H1 (cell line): ENCODE measurements at regions not wholly inside any gene's neighbourhood (a gene's known extent, or its start where the extent isn't known, plus 50 kb on each side); places are given as distances from the start of the nearest gene placed in this dataset.

Experiments
- CTCF ChIA-PET: fragments of 300-600 bp; sonication (Branson Sonifier 250); formaldehyde crosslinking; loops from one replicate; lab custom pipeline; 2021; ENCODE audit not compliant: partially characterized antibody; lab: Charles Lee
- POLR2A ChIA-PET: fragments of 300-600 bp; sonication (Branson Sonifier 250); formaldehyde crosslinking; loops from one replicate; lab custom pipeline; 2021; ENCODE audit warnings: inconsistent platforms; ENCODE audit not compliant: partially characterized antibody; lab: Charles Lee
- DNase-seq, 2 experiments: peaks; one replicate each; pipeline versions ENCODE4 v3.0.0 to v3.0.0-alpha.2; 2010 to 2022; ENCODE audit warnings: low spot score in 2 of 2, low read depth in 1 of 2, mixed read lengths in 1 of 2
- FAIRE-seq: peaks from 2 replicates; lab custom pipeline; 2011; peaks lifted over from hg19 to GRCh38; lab: Jason Lieb, UNC
- H2AFZ ChIP-seq: 2 replicates; pipeline ENCODE4 v1.8.1; 2012; ENCODE audit warnings: low read length, inconsistent platforms
- H2AK5ac ChIP-seq: 2 replicates; pipeline ENCODE4 v1.6.1; 2013; ENCODE audit warnings: low read depth, low read length
- H2BK120ac ChIP-seq: replicated peaks from 2 replicates; pipeline ENCODE3; 2013; ENCODE audit warnings: low read depth, low read length, inconsistent platforms
- H2BK12ac ChIP-seq: 2 replicates; pipeline ENCODE4 v1.6.1; 2013; ENCODE audit warnings: low read depth, low read length
- H2BK15ac ChIP-seq: 2 replicates; pipeline ENCODE4 v1.6.1; 2013; ENCODE audit warnings: low read length
- H2BK20ac ChIP-seq: 2 replicates; pipeline ENCODE4 v1.6.1; 2013; ENCODE audit warnings: low read length
- H2BK5ac ChIP-seq: 2 replicates; pipeline ENCODE4 v1.6.1; 2013; ENCODE audit warnings: low read depth, low read length
- H3K14ac ChIP-seq: 2 replicates; pipeline ENCODE4 v1.6.1; 2013; ENCODE audit warnings: inconsistent platforms; ENCODE audit not compliant: insufficient read length
- H3K18ac ChIP-seq: 2 replicates; pipeline ENCODE4 v1.6.1; 2013; ENCODE audit warnings: low read length; ENCODE audit errors: extremely low read depth
- H3K23ac ChIP-seq: 2 replicates; pipeline ENCODE4 v1.6.1; 2013; ENCODE audit warnings: inconsistent platforms; ENCODE audit not compliant: insufficient read length
- H3K23me2 ChIP-seq: 2 replicates; pipeline ENCODE4 v1.6.1; 2013; ENCODE audit warnings: low read depth, low read length
- H3K27ac ChIP-seq: 2 replicates; pipeline ENCODE4 v1.6.1; 2011; ENCODE audit warnings: low read depth, low read length, inconsistent platforms
- H3K27me3 ChIP-seq, 4 experiments: replicated peaks in 1 of 4; 1 replicate in 1 of 4; 2 replicates in 3 of 4; pipeline versions ENCODE4 v1.6.1 to v1.8.1; 2011 to 2013; ENCODE audit warnings: low read length in 3 of 4, mild to moderate bottlenecking in 3 of 4, inconsistent platforms in 2 of 4, mixed read lengths in 2 of 4, moderate library complexity in 1 of 4; ENCODE audit not compliant: control insufficient read depth in 3 of 4, insufficient read depth in 3 of 4; ENCODE audit errors: extremely low read depth in 1 of 4
- H3K36me3 ChIP-seq, 4 experiments: 2 replicates each; pipeline versions ENCODE4 v1.6.1 to v1.8.1; 2011 to 2013; ENCODE audit warnings: mild to moderate bottlenecking in 4 of 4, low read length in 3 of 4, moderate library complexity in 2 of 4, control low read depth in 1 of 4, inconsistent platforms in 1 of 4; ENCODE audit not compliant: insufficient read depth in 4 of 4, control insufficient read depth in 2 of 4
- H3K4ac ChIP-seq: replicated peaks from 2 replicates; pipeline ENCODE3; 2013; ENCODE audit warnings: low read length, low read depth, mixed read lengths, inconsistent platforms; ENCODE audit not compliant: insufficient read length
- H3K4me1 ChIP-seq, 4 experiments: replicated peaks in 1 of 4; 1 replicate in 1 of 4; 2 replicates in 3 of 4; pipeline versions ENCODE4 v1.6.1 to v1.8.1; 2011 to 2013; ENCODE audit warnings: low read length in 3 of 4, inconsistent platforms in 2 of 4, mixed read lengths in 1 of 4; ENCODE audit not compliant: insufficient read depth in 4 of 4, control insufficient read depth in 3 of 4
- H3K4me2 ChIP-seq, 2 experiments: 2 replicates each; pipeline versions ENCODE4 v1.6.1 to v1.8.1; 2011 to 2013; ENCODE audit warnings: low read depth in 2 of 2, low read length in 2 of 2, control low read depth in 1 of 2, inconsistent platforms in 1 of 2, mild to moderate bottlenecking in 1 of 2; ENCODE audit not compliant: insufficient read depth in 1 of 2
- H3K4me3 ChIP-seq, 4 experiments: fragments of 200-600, 300-600 bp in 1 of 4; sonication (generic), shearing (Covaris generic), sonication (Bioruptor Twin) in 1 of 4; 2 replicates each; pipeline versions ENCODE4 v1.5.1 to v1.8.1; 2011 to 2016; ENCODE audit warnings: low read length in 4 of 4, low read depth in 3 of 4, control low read depth in 2 of 4, inconsistent platforms in 2 of 4, mild to moderate bottlenecking in 2 of 4, mixed read lengths in 1 of 4, moderate library complexity in 1 of 4; ENCODE audit not compliant: insufficient read depth in 2 of 4; ENCODE audit errors: extremely low read depth in 1 of 4
- H3K56ac ChIP-seq: replicated peaks from 2 replicates; pipeline ENCODE3; 2013; ENCODE audit warnings: low read depth, mild to moderate bottlenecking, mixed read lengths, low read length, inconsistent platforms; ENCODE audit not compliant: insufficient read length
- H3K79me1 ChIP-seq: 2 replicates; pipeline ENCODE4 v1.6.1; 2013; ENCODE audit warnings: low read depth, low read length, control low read depth
- H3K79me2 ChIP-seq, 2 experiments: 2 replicates each; pipeline versions ENCODE4 v1.6.1 to v1.8.1; 2012 to 2013; ENCODE audit warnings: low read length in 2 of 2, mild to moderate bottlenecking in 2 of 2, inconsistent platforms in 1 of 2; ENCODE audit not compliant: insufficient read depth in 2 of 2, control insufficient read depth in 1 of 2
- H3K9ac ChIP-seq, 4 experiments: replicated peaks in 1 of 4; 1 replicate in 1 of 4; 2 replicates in 3 of 4; pipeline versions ENCODE4 v1.6.1 to v1.8.1; 2011 to 2013; ENCODE audit warnings: low read depth in 3 of 4, low read length in 3 of 4, control low read depth in 2 of 4, mild to moderate bottlenecking in 2 of 4, moderate library complexity in 2 of 4, inconsistent platforms in 1 of 4; ENCODE audit errors: extremely low read depth in 1 of 4
- H3K9me3 ChIP-seq, 2 experiments: 2 replicates each; pipeline versions ENCODE4 v1.6.1 to v1.8.1; 2012 to 2013; ENCODE audit warnings: mild to moderate bottlenecking in 2 of 2, moderate library complexity in 2 of 2, control low read depth in 1 of 2, inconsistent platforms in 1 of 2, low read depth in 1 of 2, low read length in 1 of 2, mixed read lengths in 1 of 2; ENCODE audit not compliant: insufficient read depth in 2 of 2
- H4K20me1 ChIP-seq, 2 experiments: replicated peaks in 1 of 2; 2 replicates each; pipeline versions ENCODE3 to v1.8.1; 2011 to 2013; ENCODE audit warnings: inconsistent platforms in 2 of 2, low read length in 2 of 2, mild to moderate bottlenecking in 1 of 2; ENCODE audit not compliant: insufficient read depth in 2 of 2, control insufficient read depth in 1 of 2
- H4K5ac ChIP-seq: 2 replicates; pipeline ENCODE4 v1.6.1; 2013; ENCODE audit warnings: low read length, low read depth, mixed read lengths, inconsistent platforms; ENCODE audit not compliant: insufficient read length
- H4K8ac ChIP-seq: 2 replicates; pipeline ENCODE4 v1.8.0; 2013; ENCODE audit warnings: mild to moderate bottlenecking, moderate library complexity, low read length, inconsistent platforms; ENCODE audit not compliant: insufficient read depth; ENCODE audit errors: extremely low read depth
- H4K91ac ChIP-seq: replicated peaks from 2 replicates; pipeline ENCODE3; 2013; ENCODE audit warnings: low read length, mixed read lengths, inconsistent platforms; ENCODE audit not compliant: insufficient read length
- ASH2L ChIP-seq: fragments of 200-600, 300-600 bp; sonication (generic); IDR thresholded peaks from one replicate; pipeline ENCODE4 v1.7.1; 2017; ENCODE audit warnings: low read length
- CEBPB ChIP-seq: IDR thresholded peaks from 2 replicates; pipeline ENCODE4 v1.6.1; 2012; ENCODE audit warnings: low read depth, low read length
- CHD1 ChIP-seq: IDR thresholded peaks from 2 replicates; pipeline ENCODE4 v1.6.1; 2012; ENCODE audit warnings: low read depth, low read length, improper control_type of control experiment
- EZH2 ChIP-seq: fragments of 200-600 bp; sonication (generic); IDR thresholded peaks from 2 replicates; pipeline ENCODE4 v1.7.1; 2012; ENCODE audit warnings: low read depth, mild to moderate bottlenecking, moderate library complexity, low read length, inconsistent platforms; ENCODE audit not compliant: severe bottlenecking
- POLR2A ChIP-seq, 2 experiments: IDR thresholded peaks; 1 replicate in 1 of 2; 2 replicates in 1 of 2; pipeline ENCODE4 v1.6.1; 2011; ENCODE audit warnings: low read depth in 2 of 2, low read length in 2 of 2, mild to moderate bottlenecking in 2 of 2; ENCODE audit errors: control extremely low read depth in 1 of 2
- SUZ12 ChIP-seq: fragments of 200-600 bp; sonication (generic); IDR thresholded peaks from 2 replicates; pipeline ENCODE4 v1.6.1; 2012; ENCODE audit warnings: mild to moderate bottlenecking, inconsistent platforms, low read length, moderate library complexity, mixed read lengths
- ZNF274 ChIP-seq: IDR thresholded peaks from 2 replicates; pipeline ENCODE4 v1.7.0; 2012; ENCODE audit warnings: low read length, borderline replicate concordance; ENCODE audit errors: extremely low read depth
- WGBS, 2 experiments: shearing (Covaris generic) in 1 of 2; methylation state at CpG; one replicate each; pipeline versions ENCODE4 v1.1.6 to v1.1.7; 2013 to 2015; ENCODE audit warnings: low lambda C conversion rate in 2 of 2, mixed read lengths in 2 of 2, inconsistent platforms in 1 of 2, low coverage in 1 of 2, missing lambda C conversion rate in 1 of 2; ENCODE audit not compliant: insufficient replicate concordance in 2 of 2, insufficient coverage in 1 of 2, insufficient read length in 1 of 2; ENCODE audit errors: extremely low coverage in 1 of 2, missing lambda C conversion rate in 1 of 2; 5-methylcytosine and 5-hydroxymethylcytosine counted together

DNA sequence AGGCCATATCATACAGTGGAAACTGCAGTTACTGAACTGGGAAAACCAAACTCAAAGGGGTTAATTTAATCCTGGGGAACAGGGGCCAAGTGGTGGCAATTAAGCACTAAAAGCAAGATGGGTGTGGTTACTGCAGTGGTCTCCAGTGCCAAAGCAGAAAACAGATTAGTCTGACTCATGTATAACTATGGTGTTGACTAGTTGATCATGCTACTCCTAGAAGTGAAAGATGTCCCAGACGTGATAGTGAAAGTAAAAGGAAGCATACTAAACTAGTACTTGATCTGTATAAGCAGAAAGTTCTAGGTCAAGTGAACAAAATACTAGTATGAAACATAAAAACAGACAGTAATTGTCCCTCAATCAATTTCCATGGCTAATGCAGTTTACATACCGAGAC, 360.0 kb upstream of the SLITRK5 start:
- TF ChIP-seq SUZ12 = no peak
- no peak for TF ChIP-seq EZH2
- no peak for TF ChIP-seq ZNF274
- no peak for TF ChIP-seq CEBPB
- TF ChIP-seq CHD1 = no peak
- no peak for TF ChIP-seq ASH2L
- no peak for TF ChIP-seq POLR2A (IDR thresholded peaks at IDR 0.05; ENCODE audit: control extremely low read depth in 1 of 2, low read depth in 2 of 2, low read length in 2 of 2)
- FAIRE-seq (no peak), DNase-seq (no peak)
- no peaks in the 10 kb centered on the region for H3K27me3 ChIP-seq
- no peak overlapping the region for H3K18ac ChIP-seq
- no peak overlapping the region for H2BK15ac ChIP-seq
- ChIA-PET CTCF (no interaction called here), POLR2A (no interaction called here)
- no peaks in the 10 kb centered on the region for H3K79me1 ChIP-seq
- no peak overlapping the region for H2BK12ac ChIP-seq
- H3K23ac ChIP-seq = no peak overlapping the region
- no peak overlapping the region for H4K5ac ChIP-seq
- no peak overlapping the region for H3K14ac ChIP-seq
- H3K4me3 ChIP-seq = no peak overlapping the region
- no peak overlapping the region for H2BK5ac ChIP-seq
- H3K79me2 ChIP-seq = no peaks in the 10 kb centered on the region
- no peak overlapping the region for H3K56ac ChIP-seq
- H3K4me2 ChIP-seq = no peak overlapping the region
- no peak overlapping the region for H2AK5ac ChIP-seq
- no peaks in the 10 kb centered on the region for H3K4me1 ChIP-seq
- no peaks in the 10 kb centered on the region for H3K9me3 ChIP-seq
- no peak overlapping the region for H3K27ac ChIP-seq
- no peak overlapping the region for H4K91ac ChIP-seq
- H4K8ac ChIP-seq = no peak overlapping the region
- WGBS, 2 experiments = 90% methylated on average over 2 of the region's 2 CpGs; no CpG with 5 or more reads in 1 of the 2 experiments
- H3K23me2 ChIP-seq = no peaks in the 10 kb centered on the region
- H2AFZ ChIP-seq = no peak overlapping the region
- H2BK120ac ChIP-seq = no peak overlapping the region
- no peak overlapping the region for H2BK20ac ChIP-seq
- no peak overlapping the region for H3K9ac ChIP-seq
- no peaks in the 10 kb centered on the region for H4K20me1 ChIP-seq
- no peaks in the 10 kb centered on the region for H3K36me3 ChIP-seq
- H3K4ac ChIP-seq = no peak overlapping the region
